GM12874 (cell line): ENCODE measurements at regions not wholly inside any gene's neighbourhood (a gene's known extent, or its start where the extent isn't known, plus 50 kb on each side); places are given as distances from the start of the nearest gene placed in this dataset.

ENCODE experiments used
- TF ChIP-seq, protein P1 (sequence below): IDR thresholded peaks from 2 replicates; pipeline ENCODE4 v1.5.1; 2011; ENCODE audit warnings: low read depth, mild to moderate bottlenecking, control low read depth, low read length, moderate library complexity; ENCODE audit not compliant: insufficient read depth

DNA sequence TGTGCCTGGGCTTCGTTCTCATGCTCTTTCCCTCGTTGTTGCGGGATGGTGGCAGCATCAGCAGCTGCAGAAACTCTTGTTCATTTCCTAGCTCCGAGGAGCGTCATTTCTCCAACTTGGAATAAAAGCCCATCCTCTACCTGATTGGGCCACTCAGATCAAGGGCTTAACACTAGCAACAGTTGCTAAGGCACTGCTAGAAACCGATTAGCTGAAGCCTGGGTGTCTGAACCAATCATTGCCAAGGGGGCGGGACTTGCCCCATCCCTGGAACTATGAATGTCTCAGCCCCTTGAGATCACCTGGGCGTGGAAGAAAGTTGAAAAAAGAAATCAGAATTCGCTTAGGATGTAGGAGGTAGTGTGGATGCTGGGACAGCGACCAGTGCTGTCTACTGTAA, 145.3 kb downstream of the FOXL1 start:
- TF ChIP-seq, protein P1, sequence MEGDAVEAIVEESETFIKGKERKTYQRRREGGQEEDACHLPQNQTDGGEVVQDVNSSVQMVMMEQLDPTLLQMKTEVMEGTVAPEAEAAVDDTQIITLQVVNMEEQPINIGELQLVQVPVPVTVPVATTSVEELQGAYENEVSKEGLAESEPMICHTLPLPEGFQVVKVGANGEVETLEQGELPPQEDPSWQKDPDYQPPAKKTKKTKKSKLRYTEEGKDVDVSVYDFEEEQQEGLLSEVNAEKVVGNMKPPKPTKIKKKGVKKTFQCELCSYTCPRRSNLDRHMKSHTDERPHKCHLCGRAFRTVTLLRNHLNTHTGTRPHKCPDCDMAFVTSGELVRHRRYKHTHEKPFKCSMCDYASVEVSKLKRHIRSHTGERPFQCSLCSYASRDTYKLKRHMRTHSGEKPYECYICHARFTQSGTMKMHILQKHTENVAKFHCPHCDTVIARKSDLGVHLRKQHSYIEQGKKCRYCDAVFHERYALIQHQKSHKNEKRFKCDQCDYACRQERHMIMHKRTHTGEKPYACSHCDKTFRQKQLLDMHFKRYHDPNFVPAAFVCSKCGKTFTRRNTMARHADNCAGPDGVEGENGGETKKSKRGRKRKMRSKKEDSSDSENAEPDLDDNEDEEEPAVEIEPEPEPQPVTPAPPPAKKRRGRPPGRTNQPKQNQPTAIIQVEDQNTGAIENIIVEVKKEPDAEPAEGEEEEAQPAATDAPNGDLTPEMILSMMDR, result no peak

DNA sequence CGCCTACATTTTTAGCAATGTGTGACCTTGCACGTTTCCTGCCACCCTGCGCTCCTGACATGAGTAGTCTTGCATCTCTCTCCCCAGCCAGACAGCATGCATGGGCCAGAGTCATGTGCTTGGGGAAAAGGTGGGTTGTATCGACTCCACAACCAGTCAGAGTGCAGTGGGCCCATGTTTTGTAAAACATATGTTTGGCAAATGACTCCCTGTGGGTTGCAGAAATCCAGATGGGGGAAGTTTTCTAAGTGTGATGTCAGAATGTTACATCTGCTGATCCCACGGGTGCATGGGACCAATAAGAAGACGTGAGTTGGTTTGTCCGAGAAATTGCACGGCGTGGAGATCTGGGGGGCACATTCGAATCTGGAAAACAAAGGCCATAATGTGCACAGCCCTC, 147.1 kb downstream of the FOXL1 start:
- TF ChIP-seq, protein P1, result no peak

DNA sequence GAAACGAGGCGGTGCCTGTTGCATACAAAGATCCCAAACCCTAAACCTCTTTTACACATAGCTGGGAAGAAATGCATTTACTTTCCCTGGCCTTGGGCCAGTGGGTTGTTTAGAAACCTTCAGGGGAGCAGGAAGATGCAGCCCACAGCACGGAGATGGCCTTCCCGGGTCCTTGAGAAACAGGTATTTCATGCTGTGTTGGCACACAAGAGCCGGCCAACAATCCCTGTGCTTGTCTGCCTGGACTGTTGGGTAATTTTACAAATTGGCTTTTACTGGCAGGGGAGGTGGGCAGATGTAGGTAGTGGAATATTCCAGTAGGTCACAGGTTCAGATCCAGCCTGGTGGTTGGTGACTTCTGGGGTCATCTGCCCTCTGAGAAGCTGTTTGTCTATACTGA, 148.0 kb downstream of the FOXL1 start:
- TF ChIP-seq, protein P1, result no peak

DNA sequence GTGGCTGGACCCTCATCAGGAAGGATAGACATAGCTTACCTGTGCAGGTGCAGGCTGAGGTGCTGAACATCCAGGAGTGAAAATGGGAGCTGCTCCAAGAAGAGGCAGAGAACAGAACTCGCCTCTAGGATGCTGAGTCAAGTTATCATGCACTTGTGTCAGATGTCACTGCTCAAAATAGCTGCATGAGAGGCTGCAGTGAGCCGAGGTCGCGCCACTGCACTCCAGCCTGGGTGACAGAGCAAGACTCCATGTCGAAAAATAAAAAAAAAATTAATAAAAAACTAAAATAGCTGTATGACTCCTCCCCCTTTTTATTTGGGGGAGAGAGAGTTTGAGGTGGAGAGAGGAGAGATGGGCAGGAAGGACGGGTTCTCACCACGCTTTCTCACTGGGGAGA, 148.8 kb downstream of the FOXL1 start:
- TF ChIP-seq, protein P1, result no peak

DNA sequence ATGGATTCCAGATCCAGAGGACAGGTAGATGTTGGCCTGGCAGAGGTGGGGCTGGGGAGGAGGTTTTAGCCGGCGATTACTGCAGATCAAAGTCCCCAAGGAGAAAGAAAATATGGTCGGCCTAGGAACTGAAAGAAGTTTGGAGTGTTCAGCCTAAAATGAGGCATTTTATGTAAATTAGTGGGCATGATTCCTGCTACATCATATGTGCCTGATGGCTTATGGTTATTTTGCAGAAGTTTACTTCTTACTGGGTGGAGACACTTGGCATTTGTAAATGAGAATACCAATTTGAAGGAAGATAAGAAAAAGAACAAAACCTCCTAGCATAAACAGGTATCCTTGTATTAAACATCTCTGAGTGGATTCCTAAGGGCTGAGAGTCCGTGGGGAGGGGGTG, 149.3 kb downstream of the FOXL1 start:
- TF ChIP-seq, protein P1, result no peak

DNA sequence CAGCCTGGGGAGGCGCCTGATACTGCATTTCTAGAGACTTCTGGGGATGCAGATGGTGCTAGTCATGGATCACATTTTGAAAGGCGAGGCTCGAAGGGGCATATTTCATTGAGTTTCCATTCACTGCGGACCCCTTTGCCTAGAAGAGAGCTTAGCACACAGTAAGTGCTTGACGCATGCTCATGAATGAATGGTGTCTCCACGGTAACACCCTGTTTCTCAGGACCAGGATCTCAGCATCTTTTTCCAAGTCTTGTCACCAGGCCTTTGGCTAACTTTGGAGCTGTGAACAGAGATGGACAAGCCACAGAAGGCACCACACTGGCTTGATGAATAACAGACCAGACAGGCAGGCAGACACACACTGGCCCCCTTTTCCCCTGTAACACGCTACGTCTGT, 151.3 kb downstream of the FOXL1 start:
- TF ChIP-seq, protein P1, result no peak

DNA sequence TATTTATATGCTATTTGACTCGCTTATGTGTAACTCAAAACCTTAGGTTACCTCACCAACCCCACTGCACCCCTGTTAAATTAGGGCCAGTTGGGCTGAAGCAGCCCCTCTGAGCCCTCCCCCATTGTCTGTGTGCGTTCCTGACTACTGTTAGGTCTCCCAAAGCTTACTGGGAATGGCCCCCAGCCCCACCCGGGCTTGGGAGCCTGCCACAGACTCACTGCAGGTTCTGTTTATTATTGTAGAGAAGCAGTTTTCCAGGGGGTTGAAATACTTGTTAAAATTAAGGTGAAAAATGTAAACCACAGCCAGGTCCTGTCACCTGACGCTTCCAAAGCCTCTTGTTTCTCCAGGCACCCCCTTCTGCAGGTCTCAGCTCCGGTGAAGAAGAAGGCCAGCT, 151.7 kb downstream of the FOXL1 start:
- TF ChIP-seq, protein P1, result no peak

DNA sequence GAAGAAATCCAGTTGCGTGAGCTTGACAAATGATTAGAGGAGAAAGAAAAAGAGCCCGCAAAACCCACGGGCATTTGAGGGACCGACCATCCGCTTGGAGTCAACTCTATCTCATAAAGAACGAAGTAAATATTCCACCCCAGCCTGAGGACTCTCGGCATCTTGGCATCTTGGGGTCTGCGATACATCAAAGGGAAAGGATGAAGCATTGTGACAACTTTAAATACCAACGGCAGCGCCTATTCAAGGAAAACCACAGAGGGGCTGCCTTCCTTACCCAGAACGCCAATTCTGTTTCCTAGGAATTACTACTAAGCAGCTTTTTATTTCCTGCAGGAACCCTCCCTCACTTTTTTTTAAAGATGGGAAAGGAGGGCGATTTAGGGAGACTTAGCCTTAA, 152.2 kb downstream of the FOXL1 start:
- TF ChIP-seq, protein P1, result no peak
